ENCODE measurements at regions not wholly inside any gene's neighbourhood (a gene's known extent, or its start where the extent isn't known, plus 50 kb on each side); places are given as distances from the start of the nearest gene placed in this dataset.

DNA sequence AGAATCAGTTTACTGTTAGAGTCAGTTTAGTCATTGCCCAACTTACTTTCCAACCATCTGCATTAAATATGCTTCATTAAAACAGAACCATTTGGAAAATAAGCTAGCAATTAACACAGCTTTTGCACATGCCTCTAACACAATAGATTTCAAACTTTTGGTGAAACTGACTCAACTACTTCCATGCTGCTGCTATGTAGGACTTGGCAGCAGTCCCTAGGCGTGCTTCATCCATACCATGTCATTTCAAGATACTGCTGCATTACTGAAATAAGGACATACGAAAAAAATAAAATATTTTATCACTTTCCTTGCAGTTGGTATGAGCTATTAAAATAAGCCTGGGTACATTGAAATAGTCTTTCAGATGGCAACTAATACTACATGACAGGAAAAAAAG is 65.5 kb upstream of the SOX6 start:
- TF ChIP-seq EZH2 (IDR thresholded peaks at IDR 0.05; ENCODE audit: borderline replicate concordance, low read length) = no peak
- TF ChIP-seq, protein P1, sequence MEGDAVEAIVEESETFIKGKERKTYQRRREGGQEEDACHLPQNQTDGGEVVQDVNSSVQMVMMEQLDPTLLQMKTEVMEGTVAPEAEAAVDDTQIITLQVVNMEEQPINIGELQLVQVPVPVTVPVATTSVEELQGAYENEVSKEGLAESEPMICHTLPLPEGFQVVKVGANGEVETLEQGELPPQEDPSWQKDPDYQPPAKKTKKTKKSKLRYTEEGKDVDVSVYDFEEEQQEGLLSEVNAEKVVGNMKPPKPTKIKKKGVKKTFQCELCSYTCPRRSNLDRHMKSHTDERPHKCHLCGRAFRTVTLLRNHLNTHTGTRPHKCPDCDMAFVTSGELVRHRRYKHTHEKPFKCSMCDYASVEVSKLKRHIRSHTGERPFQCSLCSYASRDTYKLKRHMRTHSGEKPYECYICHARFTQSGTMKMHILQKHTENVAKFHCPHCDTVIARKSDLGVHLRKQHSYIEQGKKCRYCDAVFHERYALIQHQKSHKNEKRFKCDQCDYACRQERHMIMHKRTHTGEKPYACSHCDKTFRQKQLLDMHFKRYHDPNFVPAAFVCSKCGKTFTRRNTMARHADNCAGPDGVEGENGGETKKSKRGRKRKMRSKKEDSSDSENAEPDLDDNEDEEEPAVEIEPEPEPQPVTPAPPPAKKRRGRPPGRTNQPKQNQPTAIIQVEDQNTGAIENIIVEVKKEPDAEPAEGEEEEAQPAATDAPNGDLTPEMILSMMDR (conservative IDR thresholded peaks at IDR 0.05 in 1 of 2, IDR thresholded peaks at IDR 0.05 in 1 of 2; ENCODE audit: extremely low read depth in 1 of 2, insufficient read depth in 1 of 2, low read depth in 1 of 2, low read length in 2 of 2) = no peak

Data from mammary epithelial cell (primary cell).